ENCODE measurements at regions not wholly inside any gene's neighbourhood (a gene's known extent, or its start where the extent isn't known, plus 50 kb on each side); places are given as distances from the start of the nearest gene placed in this dataset.

- in situ Hi-C loops (cut with MboI; ENCODE audit: low sequenced_read_pairs), result no loop called here
These were observed 587.5 kb upstream of the NEGR1 start for GRCh38 chr1:72869873-72870272.

GRCh38 chr1:72869441-72869840 is 587.1 kb upstream of the NEGR1 start:
- in situ Hi-C loops (cut with MboI; ENCODE audit: low sequenced_read_pairs), result no loop called here

GRCh38 chr1:72851597-72851996 is 569.3 kb upstream of the NEGR1 start:
- in situ Hi-C loops (cut with MboI; ENCODE audit: low sequenced_read_pairs), result no loop called here

- in situ Hi-C loops (cut with MboI; ENCODE audit: low sequenced_read_pairs), result no loop called here
These were observed 566.7 kb upstream of the NEGR1 start for GRCh38 chr1:72848997-72849396.

- in situ Hi-C loops (cut with MboI; ENCODE audit: low sequenced_read_pairs), result no loop called here
These were observed 565.3 kb upstream of the NEGR1 start for GRCh38 chr1:72847651-72848050.

GRCh38 chr1:72846476-72847278 is 564.3 kb upstream of the NEGR1 start:
- in situ Hi-C loops (cut with MboI; ENCODE audit: low sequenced_read_pairs), result no loop called here

- in situ Hi-C loops (cut with MboI; ENCODE audit: low sequenced_read_pairs), result no loop called here
These were observed 563.6 kb upstream of the NEGR1 start for GRCh38 chr1:72845981-72846380.

- in situ Hi-C loops (cut with MboI; ENCODE audit: low sequenced_read_pairs), result no loop called here
These were observed 563.0 kb upstream of the NEGR1 start for GRCh38 chr1:72845381-72845780.

GRCh38 chr1:72837781-72838180 is 555.4 kb upstream of the NEGR1 start:
- in situ Hi-C loops (cut with MboI; ENCODE audit: low sequenced_read_pairs), result no loop called here

GRCh38 chr1:72830606-72831390 is 548.5 kb upstream of the NEGR1 start:
- in situ Hi-C loops (cut with MboI; ENCODE audit: low sequenced_read_pairs), result no loop called here

GRCh38 chr1:72827278-72827677 is 544.9 kb upstream of the NEGR1 start:
- in situ Hi-C loops (cut with MboI; ENCODE audit: low sequenced_read_pairs), result no loop called here

- in situ Hi-C loops (cut with MboI; ENCODE audit: low sequenced_read_pairs), result no loop called here
These were observed 522.2 kb upstream of the NEGR1 start for GRCh38 chr1:72804541-72804940.

GRCh38 chr1:72781038-72781437 is 498.7 kb upstream of the NEGR1 start:
- in situ Hi-C loops (cut with MboI; ENCODE audit: low sequenced_read_pairs), result no loop called here

- in situ Hi-C loops (cut with MboI; ENCODE audit: low sequenced_read_pairs), result no loop called here
These were observed 497.9 kb upstream of the NEGR1 start for GRCh38 chr1:72780212-72780611.

- in situ Hi-C loops (cut with MboI; ENCODE audit: low sequenced_read_pairs), result no loop called here
These were observed 495.6 kb upstream of the NEGR1 start for GRCh38 chr1:72777918-72778317.

GRCh38 chr1:72763481-72763880 is 481.1 kb upstream of the NEGR1 start:
- in situ Hi-C loops (cut with MboI; ENCODE audit: low sequenced_read_pairs), result no loop called here

- in situ Hi-C loops (cut with MboI; ENCODE audit: low sequenced_read_pairs), result no loop called here
These were observed 477.1 kb upstream of the NEGR1 start for GRCh38 chr1:72759486-72759885.

- in situ Hi-C loops (cut with MboI; ENCODE audit: low sequenced_read_pairs), result no loop called here
These were observed 475.5 kb upstream of the NEGR1 start for GRCh38 chr1:72757843-72758242.

- in situ Hi-C loops (cut with MboI; ENCODE audit: low sequenced_read_pairs), result no loop called here
These were observed 463.1 kb upstream of the NEGR1 start for GRCh38 chr1:72745413-72745812.

- in situ Hi-C loops (cut with MboI; ENCODE audit: low sequenced_read_pairs), result no loop called here
These were observed 452.1 kb upstream of the NEGR1 start for GRCh38 chr1:72734415-72734814.

GRCh38 chr1:72724951-72725861 is 442.9 kb upstream of the NEGR1 start:
- in situ Hi-C loops (cut with MboI; ENCODE audit: low sequenced_read_pairs), result no loop called here
